ENCODE measurements at regions not wholly inside any gene's neighbourhood (a gene's known extent, or its start where the extent isn't known, plus 50 kb on each side); places are given as distances from the start of the nearest gene placed in this dataset.

DNA sequence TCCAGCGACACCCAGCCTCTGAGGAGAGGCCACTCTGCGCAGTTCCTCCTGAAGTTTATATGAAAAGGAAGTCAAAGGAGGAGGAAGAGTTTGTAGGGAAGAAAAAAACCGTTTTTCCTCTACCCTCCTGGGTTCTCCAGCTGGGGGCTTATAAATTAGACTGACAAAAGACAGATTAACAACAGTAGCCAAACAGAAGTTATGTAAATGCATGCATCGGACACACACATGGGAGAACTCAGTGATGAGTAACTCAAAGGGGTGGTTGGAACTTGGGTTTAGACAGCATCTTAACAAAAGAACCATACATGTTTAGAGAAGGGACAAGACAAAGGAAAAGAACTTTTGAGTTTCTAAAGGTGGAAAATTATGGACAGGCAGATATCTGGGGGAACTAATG, 71.2 kb downstream of the CD24 start:
- TF ChIP-seq, protein P1, sequence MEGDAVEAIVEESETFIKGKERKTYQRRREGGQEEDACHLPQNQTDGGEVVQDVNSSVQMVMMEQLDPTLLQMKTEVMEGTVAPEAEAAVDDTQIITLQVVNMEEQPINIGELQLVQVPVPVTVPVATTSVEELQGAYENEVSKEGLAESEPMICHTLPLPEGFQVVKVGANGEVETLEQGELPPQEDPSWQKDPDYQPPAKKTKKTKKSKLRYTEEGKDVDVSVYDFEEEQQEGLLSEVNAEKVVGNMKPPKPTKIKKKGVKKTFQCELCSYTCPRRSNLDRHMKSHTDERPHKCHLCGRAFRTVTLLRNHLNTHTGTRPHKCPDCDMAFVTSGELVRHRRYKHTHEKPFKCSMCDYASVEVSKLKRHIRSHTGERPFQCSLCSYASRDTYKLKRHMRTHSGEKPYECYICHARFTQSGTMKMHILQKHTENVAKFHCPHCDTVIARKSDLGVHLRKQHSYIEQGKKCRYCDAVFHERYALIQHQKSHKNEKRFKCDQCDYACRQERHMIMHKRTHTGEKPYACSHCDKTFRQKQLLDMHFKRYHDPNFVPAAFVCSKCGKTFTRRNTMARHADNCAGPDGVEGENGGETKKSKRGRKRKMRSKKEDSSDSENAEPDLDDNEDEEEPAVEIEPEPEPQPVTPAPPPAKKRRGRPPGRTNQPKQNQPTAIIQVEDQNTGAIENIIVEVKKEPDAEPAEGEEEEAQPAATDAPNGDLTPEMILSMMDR (conservative IDR thresholded peaks at IDR 0.05 in 1 of 2, IDR thresholded peaks at IDR 0.05 in 1 of 2; ENCODE audit: extremely low read depth in 1 of 2, insufficient read depth in 1 of 2, low read depth in 1 of 2, low read length in 2 of 2): no peak
- TF ChIP-seq EZH2 (IDR thresholded peaks at IDR 0.05; ENCODE audit: borderline replicate concordance, low read length): no peak
